Embryonic facial prominence (tissue), 1 donor: ENCODE measurements at regions not wholly inside any gene's neighbourhood (a gene's known extent, or its start where the extent isn't known, plus 50 kb on each side); places are given as distances from the start of the nearest gene placed in this dataset.

Experiments used
- DNase-seq: peaks from one replicate; pipeline ENCODE4 v3.0.0-alpha.2; 2016; ENCODE audit errors: extremely low spot score

DNA sequence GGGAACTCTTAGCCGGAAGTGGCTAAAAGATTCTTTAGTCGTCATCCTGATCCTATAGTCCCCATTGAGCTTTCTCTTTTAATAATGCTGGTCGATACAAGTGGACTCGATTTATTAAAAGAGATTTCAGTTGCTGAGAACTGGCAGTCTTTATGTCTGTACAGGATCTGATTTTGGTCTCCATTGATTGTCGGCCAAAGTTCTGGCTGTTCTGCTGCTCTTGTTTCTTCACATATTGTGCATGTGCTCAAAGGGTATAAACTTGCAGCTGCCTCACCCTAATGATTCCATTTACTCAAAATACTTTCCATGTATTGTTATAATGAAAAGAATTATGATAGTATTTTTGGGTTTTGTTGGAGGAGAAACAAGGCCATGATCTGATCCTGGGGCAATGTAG, 100.7 kb upstream of the CTTNBP2 start:
- DNase-seq: no peak

GRCh38 chr7:117974891-117975290, 101.7 kb upstream of the CTTNBP2 start:
- DNase-seq: no peak

DNA sequence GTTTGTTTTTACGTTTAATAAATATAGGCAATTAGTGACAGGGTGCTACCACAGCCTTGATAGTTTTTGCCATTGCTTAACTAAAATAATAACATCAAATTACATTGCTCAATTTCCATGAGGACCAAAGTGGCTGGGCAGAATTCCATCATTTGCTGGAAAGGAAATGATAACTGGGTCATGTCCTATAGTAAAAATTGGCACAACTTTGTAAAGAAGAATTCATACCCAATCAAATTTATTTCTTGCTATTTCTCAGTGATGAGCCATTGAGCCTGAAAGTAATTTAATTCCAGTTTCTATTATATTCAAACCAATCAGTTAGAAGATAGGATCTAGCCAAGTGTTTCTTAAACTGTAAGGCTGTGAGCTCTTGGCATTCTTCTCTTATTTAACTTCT, 102.2 kb upstream of the CTTNBP2 start:
- DNase-seq: no peak

GRCh38 chr7:117979954-117980497, 106.8 kb upstream of the CTTNBP2 start:
- no peak for DNase-seq

DNA sequence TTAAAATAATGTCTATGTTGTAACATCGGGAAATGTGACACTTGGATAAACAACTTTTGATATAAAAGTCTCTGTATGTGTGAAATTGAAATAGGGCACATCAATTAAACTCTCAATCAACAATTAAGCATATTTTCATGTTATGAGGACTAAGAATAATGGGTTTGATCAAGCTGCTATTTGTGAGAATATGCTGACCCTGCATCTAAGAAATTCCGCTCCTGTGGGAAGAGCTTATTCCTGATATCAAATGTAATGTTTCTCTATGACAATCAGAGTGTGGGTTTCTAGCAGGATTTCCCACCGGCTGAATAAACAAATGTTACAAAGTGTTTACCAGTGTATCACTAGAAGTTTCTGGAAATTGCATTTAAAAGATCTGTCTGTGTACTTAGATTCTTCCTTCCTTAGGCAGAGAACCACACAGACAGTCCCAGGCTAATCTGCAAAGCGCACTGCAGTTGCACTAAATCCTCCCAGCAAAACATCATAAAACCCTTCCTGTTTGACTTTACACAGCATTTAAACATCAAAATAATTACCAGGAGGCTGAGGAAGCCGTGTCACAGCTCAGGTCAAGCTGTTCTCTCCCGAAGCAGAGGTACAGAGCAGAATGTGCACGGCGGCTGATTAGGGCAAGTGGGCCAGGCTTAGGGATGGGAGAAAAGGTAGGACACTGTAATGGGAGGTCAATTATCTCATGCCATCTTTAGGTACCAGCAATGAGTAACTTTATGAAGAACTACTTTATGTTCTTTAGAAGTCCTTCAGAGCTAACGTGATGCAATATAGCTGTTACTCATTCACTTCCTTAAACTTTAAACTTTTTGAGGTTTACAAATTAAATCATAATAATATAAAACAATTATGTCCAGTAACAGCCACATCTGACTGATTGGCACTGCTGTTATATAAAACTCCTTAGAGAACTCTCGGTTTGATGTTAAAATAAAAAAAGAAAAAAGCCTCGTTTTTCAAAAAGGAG, 109.1 kb upstream of the CTTNBP2 start:
- no peak for DNase-seq

DNA sequence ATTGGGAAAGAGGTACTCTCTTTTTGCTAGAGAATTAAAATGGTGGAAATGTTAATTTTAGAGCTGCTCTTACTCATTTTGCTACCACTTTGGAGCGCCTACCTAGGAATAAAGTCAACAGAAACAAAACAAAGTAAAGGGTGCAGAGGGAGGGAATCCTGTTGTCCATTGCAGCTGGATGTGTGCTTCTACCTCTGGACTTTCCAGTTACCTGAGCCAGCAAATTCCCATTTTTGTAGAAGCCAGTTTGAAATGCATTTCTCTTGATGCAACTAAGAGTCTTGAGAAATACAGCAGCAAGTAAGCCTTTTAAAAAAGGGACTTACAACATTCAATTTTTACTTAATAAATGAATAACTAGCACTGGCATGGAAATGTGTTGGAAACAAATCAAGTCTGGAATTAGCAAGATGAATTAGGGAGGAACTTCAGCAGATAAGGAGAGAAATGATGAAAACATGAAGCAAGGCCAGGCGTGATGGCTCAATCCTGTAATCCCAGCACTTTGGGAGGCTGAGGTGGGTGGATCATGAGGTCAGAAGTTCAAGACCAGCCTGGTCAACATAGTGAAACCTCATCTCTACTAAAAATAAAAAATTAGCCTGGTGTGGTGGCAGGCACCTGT, 113.5 kb upstream of the CTTNBP2 start:
- DNase-seq: no peak

- DNase-seq: no peak
Observed at GRCh38 chr7:117990834-117991233, 117.6 kb upstream of the CTTNBP2 start.

DNA sequence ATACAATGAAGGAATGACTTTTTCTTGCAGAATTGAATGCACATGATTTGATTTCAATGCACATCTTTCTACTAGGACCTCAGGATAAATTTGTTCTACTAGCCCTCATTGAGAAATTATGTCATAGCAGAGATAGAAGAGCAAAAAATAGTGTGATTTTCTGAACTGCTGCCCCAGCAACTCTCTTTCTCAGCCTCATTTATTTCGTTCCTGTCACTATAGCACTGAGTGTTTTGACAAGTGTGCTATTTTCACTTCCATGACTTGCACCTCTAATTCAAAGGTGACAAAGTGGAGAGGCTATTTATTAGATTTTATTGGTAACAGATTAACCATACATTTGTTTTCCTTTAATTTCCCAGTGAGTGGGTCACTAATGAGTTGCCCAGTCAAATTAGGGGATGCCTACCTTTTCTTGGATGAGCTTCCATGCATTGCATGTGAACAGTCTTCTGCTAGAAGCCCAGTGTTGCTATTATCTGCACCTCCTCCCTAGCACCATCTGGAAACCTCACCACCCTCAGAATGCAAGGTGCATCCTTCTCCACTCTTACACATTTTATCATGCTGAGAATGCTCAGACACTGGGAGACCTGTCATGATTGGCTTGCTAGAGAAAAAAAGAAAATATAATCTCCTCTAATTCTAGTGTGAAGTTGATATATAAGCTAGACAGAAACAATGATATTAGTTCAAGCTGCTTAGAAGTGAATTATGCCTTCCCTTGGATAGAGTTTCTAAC, 119.6 kb upstream of the CTTNBP2 start:
- no peak for DNase-seq

GRCh38 chr7:117993377-117994003, 120.2 kb upstream of the CTTNBP2 start:
- no peak for DNase-seq

GRCh38 chr7:117995850-117996650, 122.8 kb upstream of the CTTNBP2 start:
- no peak for DNase-seq

DNA sequence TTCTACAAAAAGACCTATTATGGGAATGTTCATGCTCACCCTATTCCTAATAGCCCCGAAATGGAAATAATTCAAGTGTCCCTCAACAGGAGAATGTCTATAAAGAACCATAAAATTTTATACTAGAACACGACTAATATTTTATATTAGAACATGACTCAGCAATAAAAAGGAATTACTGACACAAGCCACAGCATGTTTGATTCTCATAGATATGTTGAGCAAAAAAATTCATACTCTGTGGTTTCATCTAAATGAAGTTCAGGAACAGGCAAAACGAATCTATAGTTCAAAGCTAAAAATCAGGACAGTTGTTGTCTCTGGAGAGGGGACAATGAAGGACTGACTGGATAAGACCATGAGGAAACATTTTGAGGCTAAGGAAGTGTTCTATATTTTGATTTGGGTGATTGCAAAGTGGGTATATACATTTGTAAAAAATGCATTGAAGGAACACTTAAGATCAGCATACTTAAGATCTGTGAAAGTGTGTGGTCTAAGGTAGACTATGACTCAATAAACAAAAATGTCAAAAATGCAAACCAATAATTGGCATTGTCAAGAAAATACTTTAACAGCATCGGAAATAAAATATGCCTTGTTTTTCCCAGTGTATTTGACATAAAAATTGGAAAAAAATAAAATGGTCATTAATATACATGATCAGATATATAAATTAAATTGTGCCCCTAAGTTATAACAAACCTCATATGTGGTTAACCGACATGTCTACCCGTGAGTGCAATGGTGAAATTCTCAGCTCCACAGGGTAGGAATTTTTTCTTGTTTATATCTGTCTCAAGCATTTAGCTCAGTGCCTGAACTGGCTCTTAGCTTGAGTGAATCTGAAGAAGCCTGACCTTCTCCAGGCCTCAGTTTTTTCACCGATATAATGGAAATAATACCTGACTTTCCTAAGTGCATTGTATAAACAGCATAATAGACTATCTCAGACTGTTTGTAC, 124.9 kb upstream of the CTTNBP2 start:
- DNase-seq: no peak

GRCh38 chr7:118000480-118001202, 127.4 kb upstream of the CTTNBP2 start:
- DNase-seq: no peak

DNA sequence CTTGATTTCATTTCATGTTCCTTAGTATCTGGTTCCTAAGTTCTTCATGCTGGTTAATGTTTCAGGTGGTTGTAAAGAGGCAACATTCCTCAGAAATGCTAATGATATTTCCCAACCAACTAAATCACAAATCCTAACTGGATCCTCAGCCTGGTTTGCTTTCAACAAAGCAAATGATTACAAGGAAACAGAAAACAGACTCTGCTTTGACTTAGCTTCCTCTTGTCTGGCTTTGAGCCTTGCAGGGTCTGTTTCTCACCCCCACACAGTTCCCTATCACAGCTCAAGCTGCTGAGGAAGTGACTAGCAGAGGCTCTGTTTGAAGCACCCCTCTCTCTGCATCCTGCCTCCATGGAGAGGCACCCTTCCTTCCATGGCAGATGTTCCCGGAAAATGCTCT, 130.2 kb upstream of the CTTNBP2 start:
- no peak for DNase-seq

DNA sequence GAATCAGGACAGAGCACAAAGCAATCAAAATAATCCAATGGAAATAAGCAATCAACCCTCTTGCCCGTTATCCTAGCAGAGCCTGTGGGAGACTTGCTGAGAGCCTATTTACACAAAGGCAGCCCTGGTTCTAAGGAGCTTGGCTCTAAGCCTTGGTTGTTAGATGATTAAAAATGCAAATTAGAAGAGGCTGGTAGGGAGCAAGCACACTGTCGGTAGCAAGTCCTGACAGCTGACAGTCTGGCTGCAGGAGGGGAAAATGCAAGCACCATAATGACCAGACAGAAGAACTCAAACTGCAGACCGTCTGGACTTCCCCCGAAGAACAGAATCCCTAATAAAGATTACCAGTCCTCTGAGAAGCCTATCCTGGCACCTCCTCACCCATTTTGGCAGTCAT, 131.8 kb upstream of the CTTNBP2 start:
- DNase-seq: no peak

GRCh38 chr7:118006979-118007378, 133.7 kb upstream of the CTTNBP2 start:
- no peak for DNase-seq

- no peak for DNase-seq
Observed at GRCh38 chr7:118009419-118009818, 136.2 kb upstream of the CTTNBP2 start.

DNA sequence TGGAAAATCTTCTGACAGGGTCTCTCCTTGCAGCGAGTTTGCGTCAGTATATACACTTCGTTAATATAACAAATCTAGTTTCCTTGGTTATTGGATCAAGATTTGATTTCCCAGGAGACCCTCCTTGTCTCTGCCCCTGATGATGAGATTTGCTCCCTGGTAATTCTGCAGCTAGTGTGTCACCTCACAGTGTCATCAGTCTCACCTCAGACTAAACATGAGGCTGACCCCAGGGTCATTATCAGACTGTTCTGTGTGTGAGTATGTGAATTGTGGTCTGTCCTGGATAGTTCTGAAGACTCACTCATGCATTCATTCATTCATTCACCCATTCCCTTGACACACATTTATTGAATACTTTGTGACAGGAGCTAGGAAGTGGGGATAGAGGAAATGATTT, 138.4 kb upstream of the CTTNBP2 start:
- DNase-seq: no peak

DNA sequence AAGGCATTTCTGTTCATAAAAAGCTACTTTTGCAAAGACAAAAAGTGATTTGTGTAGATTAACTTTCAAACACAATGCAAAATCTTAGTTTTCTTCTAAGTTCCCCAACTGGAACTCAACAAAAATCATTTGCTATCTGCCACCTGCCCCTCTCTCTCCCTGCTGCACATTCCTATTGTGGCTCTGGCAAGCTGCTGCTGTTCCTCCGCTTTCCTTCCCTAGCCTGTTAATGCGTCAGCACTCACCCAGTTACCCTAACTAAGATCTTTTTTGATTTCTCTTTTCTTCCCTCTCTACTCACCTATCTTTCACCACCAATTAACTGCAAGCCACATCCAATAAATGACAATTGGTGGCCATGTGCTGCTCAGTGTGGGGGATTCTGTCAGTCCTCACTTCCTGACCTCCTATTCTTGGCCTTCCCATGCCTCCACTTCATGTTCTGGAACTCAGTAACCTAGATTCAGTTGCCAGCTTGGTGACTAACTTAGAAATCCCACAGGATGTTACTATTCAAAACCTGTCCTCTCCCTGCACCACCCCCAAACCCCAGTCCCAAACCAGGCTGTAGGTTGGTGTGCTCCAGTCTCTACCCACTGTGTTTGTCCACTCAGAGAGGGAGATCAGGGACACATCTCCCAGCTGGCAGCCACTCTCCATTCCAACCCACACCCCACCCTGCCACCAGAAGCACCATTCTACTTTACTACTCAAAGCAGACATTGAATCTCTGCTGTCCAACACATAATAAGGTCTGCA, 140.2 kb upstream of the CTTNBP2 start:
- DNase-seq: no peak
